Stimulated activated naive B cell treated with anti-CD40 and anti-IgM and Interleukin-4, amounts not matched to agents 10 μg/mL and 1 μg/mL and 100 μg/mL, for 72 hours (primary cell): ENCODE measurements at regions not wholly inside any gene's neighbourhood (a gene's known extent, or its start where the extent isn't known, plus 50 kb on each side); places are given as distances from the start of the nearest gene placed in this dataset.

ENCODE experiments used
- ATAC-seq, 2 donors: fragments of 150-1000 bp; cut with Tn5 transposase; replicated peaks; 2 replicates each; pipeline ENCODE4 v1.10.0; 2021; ENCODE audit warnings: moderate library complexity in 1 of 2
- DNase-seq: peaks from one replicate; pipeline ENCODE4 v3.0.0; 2021
- H3K27ac Mint-ChIP-seq: one replicate; pipeline ENCODE4 v1.8.0; 2022; ENCODE audit warnings: mild to moderate bottlenecking, mixed read lengths
- H3K27me3 Mint-ChIP-seq, 2 donors: one replicate each; pipeline ENCODE4 v1.8.0; 2022; ENCODE audit warnings: mixed read lengths in 2 of 2
- H3K36me3 Mint-ChIP-seq, 2 donors: one replicate each; pipeline ENCODE4 v1.8.0; 2022; ENCODE audit warnings: mixed read lengths in 2 of 2, mild to moderate bottlenecking in 1 of 2
- H3K4me1 Mint-ChIP-seq, 2 donors: one replicate each; pipeline ENCODE4 v1.8.0; 2022; ENCODE audit warnings: mixed read lengths in 2 of 2, mild to moderate bottlenecking in 1 of 2
- H3K4me3 Mint-ChIP-seq, 2 donors: one replicate each; pipeline ENCODE4 v1.8.0; 2022; ENCODE audit warnings: mild to moderate bottlenecking in 2 of 2, mixed read lengths in 2 of 2, moderate library complexity in 1 of 2
- H3K9me3 Mint-ChIP-seq, 2 donors: one replicate each; pipeline ENCODE4 v1.8.0; 2022; ENCODE audit warnings: mixed read lengths in 2 of 2, mild to moderate bottlenecking in 1 of 2

DNA sequence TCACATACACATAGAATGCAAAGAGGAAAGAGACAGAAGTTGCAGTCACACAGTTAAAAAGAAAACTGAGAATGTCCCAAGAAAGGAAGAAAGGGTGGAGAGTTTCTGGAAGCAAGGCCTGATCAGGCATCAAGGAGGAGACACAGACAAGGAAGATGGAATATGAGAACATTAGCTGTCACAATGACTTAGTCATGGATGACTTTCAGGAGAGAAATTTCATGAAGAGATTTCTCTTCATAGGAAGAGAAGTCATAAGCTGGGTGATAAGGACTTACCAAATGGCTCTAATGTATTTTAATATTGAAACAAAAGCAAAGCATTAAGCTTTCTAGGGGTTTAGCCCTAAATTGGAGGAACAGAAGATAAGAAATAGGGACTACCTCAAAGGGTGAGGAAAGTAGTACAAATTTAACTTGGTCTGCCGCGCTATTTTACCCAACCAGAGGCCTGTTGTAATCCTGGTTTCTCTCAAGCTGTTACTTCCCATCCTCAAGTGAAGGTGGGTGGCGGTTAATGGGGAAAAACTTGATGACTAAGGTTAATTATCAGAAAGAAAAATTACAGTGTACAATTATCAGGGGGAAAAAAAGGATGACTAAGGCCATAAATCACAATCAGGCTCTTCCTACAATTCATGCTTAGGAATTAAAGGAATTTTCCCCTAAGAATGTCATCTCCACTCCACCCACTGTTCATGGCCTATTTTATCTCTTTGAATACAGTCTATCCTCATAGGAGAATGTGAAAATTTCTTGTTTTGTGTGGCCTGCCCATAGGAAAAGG is 93.9 kb upstream of the ADGRL2 start:
- H3K27me3 Mint-ChIP-seq = no peaks in the 10 kb centered on the region
- no peak overlapping the region for H3K27ac Mint-ChIP-seq
- no peaks in the 10 kb centered on the region for H3K4me1 Mint-ChIP-seq
- H3K36me3 Mint-ChIP-seq = no peaks in the 10 kb centered on the region
- peaks cover 0 to 4% of the 10 kb centered on the region in 2 donors for H3K9me3 Mint-ChIP-seq
- DNase-seq (no peak), ATAC-seq (no peak)
- H3K4me3 Mint-ChIP-seq = no peak overlapping the region

DNA sequence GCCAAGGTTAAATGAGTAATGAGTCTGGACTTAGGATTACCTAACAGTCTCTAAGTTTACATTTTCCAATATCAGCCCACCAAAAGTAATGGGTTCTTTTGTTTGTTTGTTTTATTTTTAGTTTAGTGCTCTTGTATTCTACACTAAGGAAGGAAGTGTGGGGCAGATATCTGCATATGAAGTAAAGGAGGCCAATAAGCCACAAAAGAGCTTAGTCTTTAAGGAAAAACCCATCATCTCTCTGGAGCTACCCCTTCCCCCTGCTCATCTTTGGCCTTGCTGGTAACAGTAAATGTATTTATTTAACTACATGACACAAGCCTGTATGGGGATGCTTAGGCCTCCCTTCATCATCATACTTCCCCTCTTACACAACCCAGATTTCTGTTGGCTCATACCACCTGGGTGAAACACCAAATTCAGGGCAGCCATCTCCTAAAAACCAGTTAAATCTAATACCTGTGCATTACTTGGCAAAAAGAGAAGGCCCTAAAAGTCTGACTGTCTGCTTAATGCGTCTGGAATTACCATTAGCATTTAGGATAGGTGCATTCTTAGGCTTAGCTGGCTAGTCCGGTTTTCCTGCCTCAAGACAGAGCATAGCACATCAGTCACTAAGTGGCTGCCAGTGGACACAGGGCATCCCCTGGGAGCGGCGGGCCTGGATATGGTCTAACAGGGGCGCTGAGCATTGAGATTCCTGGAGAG is 96.8 kb upstream of the ADGRL2 start:
- Mint-ChIP-seq H3K27me3 (no peaks in the 10 kb centered on the region), H3K4me1 (no peaks in the 10 kb centered on the region), H3K36me3 (no peaks in the 10 kb centered on the region), H3K27ac (no peak overlapping the region), H3K4me3 (no peak overlapping the region), H3K9me3 (peaks cover 0 to 5% of the 10 kb centered on the region in 2 donors)
- no peak for DNase-seq
- ATAC-seq = no peak

DNA sequence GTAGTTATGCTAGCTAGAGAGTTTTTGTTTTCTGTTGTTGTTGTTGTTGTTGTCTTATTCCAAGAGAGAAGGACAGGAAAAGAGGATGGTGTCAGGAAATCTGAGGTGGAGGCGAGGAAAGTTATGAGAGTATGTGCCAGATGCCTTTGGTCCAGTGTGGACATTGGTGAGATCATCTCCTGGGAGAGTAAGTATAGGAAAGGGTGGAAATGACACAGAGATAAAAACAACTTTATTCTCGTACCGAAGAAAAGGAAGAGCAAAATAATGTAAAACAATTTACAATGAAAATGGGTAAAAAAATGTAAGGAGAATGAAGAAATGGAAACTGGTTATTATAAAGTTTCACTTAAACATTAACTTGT is 97.4 kb upstream of the ADGRL2 start:
- H3K27me3 Mint-ChIP-seq = no peaks in the 10 kb centered on the region
- ATAC-seq (no peak), DNase-seq (no peak)
- H3K27ac Mint-ChIP-seq = no peak overlapping the region
- H3K4me1 Mint-ChIP-seq = no peaks in the 10 kb centered on the region
- H3K4me3 Mint-ChIP-seq = no peak overlapping the region
- peaks cover 0 to 5% of the 10 kb centered on the region in 2 donors for H3K9me3 Mint-ChIP-seq
- H3K36me3 Mint-ChIP-seq = no peaks in the 10 kb centered on the region

DNA sequence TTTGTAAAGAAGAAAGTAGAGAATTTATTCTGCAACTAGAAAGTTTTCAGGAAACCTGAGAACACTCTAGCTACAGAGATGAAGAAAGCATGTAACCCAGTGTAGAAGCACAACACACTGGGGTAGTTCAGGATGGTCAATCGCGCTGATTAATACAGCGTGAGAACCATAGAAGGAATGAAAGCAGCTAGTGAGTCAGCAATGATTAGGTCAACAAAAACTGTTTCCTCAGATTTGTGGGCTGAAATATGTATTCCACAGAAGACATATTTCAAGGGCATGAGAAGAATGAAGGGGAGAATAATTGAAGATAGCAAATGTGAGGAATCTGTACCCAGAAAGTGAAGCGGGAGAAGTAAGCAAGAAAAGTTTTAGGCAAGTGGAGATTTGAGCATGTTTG is 97.8 kb upstream of the ADGRL2 start:
- Mint-ChIP-seq H3K36me3 (no peaks in the 10 kb centered on the region), H3K9me3 (peaks cover 0 to 5% of the 10 kb centered on the region in 2 donors), H3K27me3 (no peaks in the 10 kb centered on the region), H3K4me1 (no peaks in the 10 kb centered on the region), H3K27ac (no peak overlapping the region), H3K4me3 (no peak overlapping the region)
- ATAC-seq (no peak), DNase-seq (no peak)

DNA sequence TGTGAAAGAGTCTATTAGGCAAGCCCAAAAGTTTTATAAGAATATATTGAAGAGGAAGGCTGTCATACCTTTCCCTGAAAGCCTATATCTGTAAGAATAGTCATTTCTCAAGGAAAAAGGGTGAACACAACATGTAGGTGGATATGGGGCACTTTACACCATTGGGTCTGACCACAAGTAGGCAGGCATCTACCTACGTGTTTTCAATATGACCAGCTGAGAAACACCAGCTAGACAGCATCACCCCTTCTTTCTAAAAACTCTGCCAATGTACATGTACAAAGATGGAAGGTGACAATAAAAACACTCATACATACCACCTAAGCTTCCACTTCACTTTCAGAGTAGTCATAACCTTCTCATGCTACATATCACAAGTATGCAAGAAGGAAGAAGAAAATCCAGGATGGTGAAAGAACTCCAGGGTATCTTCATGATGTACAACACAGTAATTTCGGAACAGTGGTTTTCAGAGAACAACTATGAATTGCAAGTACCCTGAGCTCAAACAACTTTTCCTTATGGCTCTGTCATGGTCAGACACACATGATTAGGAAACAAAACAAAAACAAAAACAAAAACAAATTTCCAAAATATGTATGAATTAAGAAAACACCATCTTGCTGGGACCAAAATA is 98.5 kb upstream of the ADGRL2 start:
- ATAC-seq = no peak
- no peaks in the 10 kb centered on the region for H3K36me3 Mint-ChIP-seq

DNA sequence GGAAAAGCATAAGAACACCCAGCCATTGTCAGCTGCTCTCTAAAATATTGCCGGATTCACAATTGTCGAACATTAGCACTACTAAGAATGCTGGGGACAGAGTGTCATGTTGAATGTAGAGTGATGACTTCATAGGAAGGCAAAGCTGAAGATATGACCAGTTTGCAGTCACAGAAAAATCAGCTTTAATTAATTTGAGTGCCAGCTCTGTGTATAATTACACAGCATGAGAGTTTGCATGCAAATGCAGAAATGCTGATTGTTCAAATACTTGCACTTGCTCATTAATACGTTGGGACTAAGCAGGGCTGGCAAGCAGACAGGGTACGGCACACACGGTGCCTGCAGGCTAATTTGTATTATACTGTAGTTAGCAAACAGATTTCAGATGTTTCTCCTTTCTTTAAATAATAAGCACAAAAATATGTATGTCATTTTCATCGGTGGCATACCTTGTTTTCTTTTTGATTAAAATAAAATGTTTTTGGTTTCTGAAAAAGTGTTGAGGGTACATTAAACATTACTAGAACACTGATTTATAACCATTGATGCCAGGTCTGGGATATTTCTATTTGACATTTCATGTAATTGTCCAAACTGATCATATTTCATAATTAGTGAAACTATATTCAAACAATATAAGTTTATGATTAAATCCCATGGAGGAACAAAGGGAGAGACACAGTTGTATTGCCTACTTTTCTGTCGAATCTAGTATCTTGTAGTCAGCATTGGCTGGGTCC is 99.8 kb upstream of the ADGRL2 start:
- Mint-ChIP-seq H3K27ac (no peak overlapping the region), H3K27me3 (no peaks in the 10 kb centered on the region), H3K4me1 (no peaks in the 10 kb centered on the region), H3K36me3 (no peaks in the 10 kb centered on the region), H3K4me3 (no peak overlapping the region), H3K9me3 (peaks cover 3 to 5% of the 10 kb centered on the region in 2 donors)
- DNase-seq = no peak
- ATAC-seq = no peak

More for the DNA sequence above, 98.5 kb upstream of the ADGRL2 start:
- peaks cover 0 to 5% of the 10 kb centered on the region in 2 donors for H3K9me3 Mint-ChIP-seq
- no peak for DNase-seq
- no peaks in the 10 kb centered on the region for H3K27me3 Mint-ChIP-seq
- H3K4me1 Mint-ChIP-seq = no peaks in the 10 kb centered on the region
- no peak overlapping the region for H3K27ac Mint-ChIP-seq
- no peak overlapping the region for H3K4me3 Mint-ChIP-seq

DNA sequence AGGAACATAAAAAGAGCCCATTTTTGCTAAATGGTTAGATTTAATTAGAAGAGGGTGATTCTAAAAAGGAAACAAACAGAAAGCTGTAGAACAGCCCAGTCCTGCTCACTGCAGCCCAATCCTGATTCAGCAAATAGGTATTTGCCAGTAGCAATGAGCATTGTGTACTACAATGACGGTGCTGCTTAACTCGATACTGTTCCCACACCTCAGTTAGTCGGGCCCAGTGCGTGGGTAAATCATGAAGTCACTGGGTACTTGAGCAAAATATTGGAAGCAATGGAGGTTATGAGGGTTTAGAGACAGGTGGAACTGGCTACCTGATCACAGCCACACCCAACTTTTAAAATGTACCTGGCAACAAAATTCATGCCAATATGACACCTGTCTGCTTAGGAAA is 101.5 kb upstream of the ADGRL2 start:
- H3K9me3 Mint-ChIP-seq = peaks cover 3 to 5% of the 10 kb centered on the region in 2 donors
- no peak for DNase-seq
- no peaks in the 10 kb centered on the region for H3K27me3 Mint-ChIP-seq
- no peaks in the 10 kb centered on the region for H3K4me1 Mint-ChIP-seq
- no peaks in the 10 kb centered on the region for H3K36me3 Mint-ChIP-seq
- no peak for ATAC-seq
- H3K4me3 Mint-ChIP-seq = no peak overlapping the region
- H3K27ac Mint-ChIP-seq = no peak overlapping the region

DNA sequence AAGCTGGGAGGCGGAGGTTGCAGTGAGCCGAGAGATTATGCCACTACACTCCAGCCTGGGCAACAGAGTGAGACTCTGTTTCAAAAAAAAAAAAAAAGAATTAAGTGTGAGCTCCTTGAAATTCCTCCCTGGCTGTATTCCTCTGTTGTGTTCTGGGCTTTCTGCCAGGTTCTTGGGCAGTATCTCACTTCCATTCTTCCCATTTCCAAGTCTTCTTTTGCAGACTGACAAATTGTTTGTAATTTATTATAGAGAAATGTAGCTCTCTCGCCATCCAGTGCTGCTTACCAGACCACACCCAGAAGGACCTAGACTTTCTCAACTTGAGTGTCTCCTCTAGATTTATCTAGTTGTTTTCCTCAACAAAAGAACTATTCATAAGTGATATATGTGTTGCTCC is 105.0 kb upstream of the ADGRL2 start:
- no peak for ATAC-seq
- no peak for DNase-seq
- Mint-ChIP-seq H3K27ac (no peak overlapping the region), H3K36me3 (no peaks in the 10 kb centered on the region), H3K4me3 (no peak overlapping the region), H3K27me3 (no peaks in the 10 kb centered on the region), H3K9me3 (peaks cover 3 to 4% of the 10 kb centered on the region in 2 donors), H3K4me1 (no peaks in the 10 kb centered on the region)

DNA sequence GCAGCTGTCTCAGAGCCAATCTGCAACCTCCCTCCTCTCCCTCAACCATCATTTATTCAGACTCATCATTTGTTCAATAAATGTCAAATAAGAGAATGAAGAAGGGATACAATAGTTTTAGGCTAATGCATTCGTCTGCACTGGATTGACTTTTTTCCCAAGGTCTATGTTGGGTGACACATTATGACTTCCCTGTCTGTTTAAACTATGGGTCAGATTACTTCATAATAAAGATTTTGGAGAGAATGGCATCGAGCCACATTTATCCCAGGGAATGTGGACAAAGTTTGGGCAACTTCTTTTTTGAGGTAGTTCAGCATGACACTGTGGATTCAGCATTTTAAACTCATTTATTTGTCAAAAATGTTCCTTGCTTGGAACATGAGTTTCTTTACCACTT is 107.4 kb upstream of the ADGRL2 start:
- DNase-seq (no peak), ATAC-seq (no peak)
- Mint-ChIP-seq H3K4me3 (no peak overlapping the region), H3K27ac (no peak overlapping the region), H3K9me3 (peaks cover 3 to 8% of the 10 kb centered on the region in 2 donors), H3K36me3 (no peaks in the 10 kb centered on the region), H3K4me1 (no peaks in the 10 kb centered on the region), H3K27me3 (no peaks in the 10 kb centered on the region)

DNA sequence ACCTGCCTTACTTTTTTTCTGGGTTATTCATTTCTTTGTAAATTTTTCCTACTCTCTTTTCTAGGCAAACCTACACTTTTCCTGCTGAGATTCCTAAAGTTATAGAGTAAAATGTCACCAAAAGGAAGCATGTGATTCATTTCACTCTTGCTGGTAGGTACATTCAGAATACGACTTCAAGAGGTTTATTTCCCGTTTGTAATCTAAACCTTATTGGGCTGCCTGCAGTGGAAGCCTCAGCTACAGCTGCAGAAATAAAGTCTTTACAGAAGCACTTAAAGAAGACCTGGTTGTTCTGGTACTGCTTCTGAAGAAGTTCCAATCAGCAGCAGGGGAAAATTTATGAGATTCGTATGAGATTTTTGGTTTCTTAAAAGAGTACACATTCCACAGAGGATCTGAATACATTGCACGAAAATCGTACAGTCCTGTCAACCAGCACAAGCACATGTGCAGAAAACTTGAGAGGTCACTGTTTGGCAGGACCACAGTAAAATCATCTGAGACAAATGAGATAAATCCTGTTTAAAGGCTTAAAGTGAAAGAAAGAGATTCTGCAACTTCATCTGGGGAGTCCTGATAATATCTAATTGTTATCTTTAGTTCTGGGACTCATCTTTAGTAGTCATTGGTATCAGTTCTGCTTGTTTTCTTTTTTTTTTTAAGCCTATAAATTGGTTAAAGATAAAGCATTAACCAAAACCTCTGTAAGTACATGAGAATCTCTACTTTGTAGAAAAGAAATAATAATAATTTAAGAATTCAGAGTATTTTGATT is 109.9 kb upstream of the ADGRL2 start:
- Mint-ChIP-seq H3K9me3 (peaks cover 5 to 14% of the 10 kb centered on the region in 2 donors), H3K4me3 (no peak overlapping the region), H3K27ac (no peak overlapping the region), H3K36me3 (no peaks in the 10 kb centered on the region), H3K27me3 (no peaks in the 10 kb centered on the region), H3K4me1 (no peaks in the 10 kb centered on the region)
- DNase-seq = no peak
- ATAC-seq = no peak

DNA sequence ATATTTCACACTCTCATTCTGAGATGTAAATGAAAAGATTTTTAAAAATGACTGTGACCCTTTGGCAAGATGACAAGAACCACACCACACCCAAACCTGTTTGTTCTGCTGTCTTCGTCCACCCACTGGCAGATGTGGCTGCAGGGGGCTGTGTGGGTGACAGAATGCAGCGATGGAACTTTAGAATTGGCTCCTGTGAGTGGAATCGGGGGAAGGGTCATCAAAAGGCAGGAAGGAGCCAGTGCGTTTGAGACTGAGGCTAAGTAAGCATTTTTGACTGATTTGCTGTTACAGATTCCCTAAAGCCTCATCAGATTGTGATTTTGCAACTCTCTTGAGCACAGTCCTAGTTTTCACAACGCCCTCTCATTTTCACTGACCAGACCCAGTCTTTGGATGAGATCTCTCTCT is 111.2 kb upstream of the ADGRL2 start:
- no peaks in the 10 kb centered on the region for H3K36me3 Mint-ChIP-seq

DNA sequence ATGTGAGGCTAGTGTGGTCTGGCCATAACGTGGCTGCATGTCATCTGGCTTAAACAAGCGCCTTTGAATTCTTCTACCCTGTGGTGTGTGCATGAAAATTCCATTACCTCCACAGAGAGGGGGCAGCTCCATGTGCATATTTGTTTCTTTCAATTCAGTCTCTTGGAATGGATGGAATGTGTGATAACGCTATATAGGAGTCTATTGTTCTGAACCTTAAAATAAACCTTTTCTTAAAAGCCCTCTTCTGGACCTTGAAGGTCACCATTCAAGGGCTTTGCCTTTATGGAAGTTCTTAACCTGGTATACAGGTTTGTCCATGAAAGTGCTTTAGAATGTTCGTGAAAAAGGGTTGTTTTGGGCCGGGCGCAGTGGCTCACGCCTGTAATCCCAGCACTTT is 118.2 kb upstream of the ADGRL2 start:
- ATAC-seq (no peak), DNase-seq (no peak)
- Mint-ChIP-seq H3K4me3 (no peak overlapping the region), H3K27me3 (no peaks in the 10 kb centered on the region), H3K4me1 (no peaks in the 10 kb centered on the region), H3K27ac (no peak overlapping the region), H3K9me3 (peaks cover 9 to 12% of the 10 kb centered on the region in 2 donors), H3K36me3 (no peaks in the 10 kb centered on the region)

More for the DNA sequence above, 111.2 kb upstream of the ADGRL2 start:
- ATAC-seq (no peak), DNase-seq (no peak)
- Mint-ChIP-seq H3K9me3 (peaks cover 5 to 20% of the 10 kb centered on the region in 2 donors), H3K27ac (no peak overlapping the region), H3K4me1 (no peaks in the 10 kb centered on the region), H3K4me3 (no peak overlapping the region), H3K27me3 (no peaks in the 10 kb centered on the region)

DNA sequence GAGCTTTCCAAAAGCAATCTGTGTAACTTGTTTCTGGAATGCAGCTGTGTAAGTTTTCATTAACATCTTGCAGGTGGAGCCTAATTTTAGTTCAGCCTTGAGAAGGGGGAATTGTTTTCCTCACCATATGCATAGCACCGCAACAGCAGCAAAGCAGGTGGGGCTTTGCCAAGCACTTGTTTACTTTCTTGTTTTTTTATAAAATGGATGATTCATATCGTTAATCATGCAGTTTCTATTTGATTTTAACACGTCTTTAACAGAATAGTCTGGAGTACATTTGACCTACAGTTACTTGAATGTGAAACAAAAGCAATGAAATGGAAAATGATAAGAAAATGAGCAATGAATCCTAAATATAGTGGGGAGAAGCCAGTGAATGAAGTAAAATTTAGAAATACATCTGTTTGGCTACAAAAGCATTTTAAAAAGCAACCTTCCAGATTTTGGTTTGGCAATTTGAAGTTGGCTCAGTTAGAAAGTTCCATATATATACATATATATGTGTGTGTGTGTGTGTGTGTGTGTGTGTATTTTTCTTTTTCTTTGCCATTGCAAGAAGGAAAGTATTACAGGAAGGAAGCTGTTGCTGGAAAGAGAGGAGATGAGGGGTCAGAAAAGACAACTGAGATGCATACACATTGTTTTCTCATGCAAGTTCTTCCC is 119.0 kb upstream of the ADGRL2 start:
- H3K27me3 Mint-ChIP-seq = no peaks in the 10 kb centered on the region
- no peaks in the 10 kb centered on the region for H3K36me3 Mint-ChIP-seq
- ATAC-seq (no peak), DNase-seq (no peak)
- H3K9me3 Mint-ChIP-seq = peaks cover 9 to 12% of the 10 kb centered on the region in 2 donors
- H3K4me1 Mint-ChIP-seq = no peaks in the 10 kb centered on the region
- no peak overlapping the region for H3K4me3 Mint-ChIP-seq
- peak overlapping the region; percentile 44 for H3K27ac Mint-ChIP-seq
